GM12873 (cell line): ENCODE measurements at regions not wholly inside any gene's neighbourhood (a gene's known extent, or its start where the extent isn't known, plus 50 kb on each side); places are given as distances from the start of the nearest gene placed in this dataset.

ENCODE experiments used
- TF ChIP-seq, protein P1 (sequence below): IDR thresholded peaks from 2 replicates; pipeline ENCODE4 v1.5.1; 2012; ENCODE audit warnings: low read depth, mild to moderate bottlenecking, moderate library complexity, low read length, control low read depth; ENCODE audit not compliant: insufficient read depth; ENCODE audit errors: missing control alignments

DNA sequence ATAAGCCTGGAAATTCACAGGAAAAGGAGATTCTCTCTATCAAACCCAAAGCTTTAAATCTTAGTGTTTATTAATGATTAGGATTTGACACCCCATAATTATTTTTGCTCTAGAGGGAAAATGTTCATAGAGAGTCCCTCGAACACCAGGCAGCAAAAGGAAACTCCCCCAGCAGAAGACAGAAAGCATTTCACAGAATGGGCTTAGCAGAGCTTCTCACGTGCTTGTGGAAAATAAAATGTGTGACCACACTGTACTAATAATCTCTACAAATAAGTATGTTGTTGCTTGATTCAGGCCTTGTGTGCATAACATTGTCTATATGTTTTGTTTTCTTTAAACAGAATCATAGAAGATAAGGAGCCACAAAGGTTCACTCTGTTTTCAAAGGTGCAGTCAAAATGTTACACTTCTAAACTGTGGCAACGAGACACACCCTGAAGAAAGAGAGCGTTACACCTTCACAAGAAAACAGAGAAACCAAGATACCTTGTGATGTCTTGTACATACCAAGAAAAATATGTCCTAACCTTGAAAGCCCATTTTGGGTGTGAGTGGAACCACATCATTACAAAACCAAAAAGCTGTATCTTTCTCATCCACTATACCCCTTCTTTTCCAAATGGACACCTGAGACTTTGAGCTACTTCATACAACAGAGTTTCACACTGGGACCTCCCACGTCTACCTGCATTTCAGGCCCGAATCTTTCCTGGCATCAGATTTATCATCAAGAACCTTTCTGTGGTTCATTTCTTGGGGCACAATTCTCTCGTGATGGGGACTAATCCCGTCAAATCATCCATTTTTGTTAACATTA, 282.5 kb downstream of the ETS1 start:
- TF ChIP-seq, protein P1, sequence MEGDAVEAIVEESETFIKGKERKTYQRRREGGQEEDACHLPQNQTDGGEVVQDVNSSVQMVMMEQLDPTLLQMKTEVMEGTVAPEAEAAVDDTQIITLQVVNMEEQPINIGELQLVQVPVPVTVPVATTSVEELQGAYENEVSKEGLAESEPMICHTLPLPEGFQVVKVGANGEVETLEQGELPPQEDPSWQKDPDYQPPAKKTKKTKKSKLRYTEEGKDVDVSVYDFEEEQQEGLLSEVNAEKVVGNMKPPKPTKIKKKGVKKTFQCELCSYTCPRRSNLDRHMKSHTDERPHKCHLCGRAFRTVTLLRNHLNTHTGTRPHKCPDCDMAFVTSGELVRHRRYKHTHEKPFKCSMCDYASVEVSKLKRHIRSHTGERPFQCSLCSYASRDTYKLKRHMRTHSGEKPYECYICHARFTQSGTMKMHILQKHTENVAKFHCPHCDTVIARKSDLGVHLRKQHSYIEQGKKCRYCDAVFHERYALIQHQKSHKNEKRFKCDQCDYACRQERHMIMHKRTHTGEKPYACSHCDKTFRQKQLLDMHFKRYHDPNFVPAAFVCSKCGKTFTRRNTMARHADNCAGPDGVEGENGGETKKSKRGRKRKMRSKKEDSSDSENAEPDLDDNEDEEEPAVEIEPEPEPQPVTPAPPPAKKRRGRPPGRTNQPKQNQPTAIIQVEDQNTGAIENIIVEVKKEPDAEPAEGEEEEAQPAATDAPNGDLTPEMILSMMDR = no peak

DNA sequence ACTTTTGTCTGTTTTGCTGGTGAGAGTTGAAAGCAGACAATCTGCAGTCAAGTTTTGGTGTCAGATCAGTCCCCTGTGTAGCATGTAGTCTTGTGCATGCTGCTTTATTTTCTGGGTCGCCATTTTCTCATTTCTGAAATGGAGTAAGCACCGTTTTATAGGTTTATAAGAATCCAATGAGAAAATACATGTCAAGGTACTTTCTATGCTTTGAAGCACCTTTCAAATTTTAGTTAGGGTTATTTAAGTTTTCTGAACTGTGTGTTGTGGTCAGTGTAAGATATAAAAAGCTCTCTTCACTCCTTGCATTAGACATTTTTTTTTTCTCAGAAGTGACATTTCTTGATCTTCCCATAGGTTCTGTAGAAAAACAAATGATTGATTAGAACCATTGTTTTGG, 283.2 kb downstream of the ETS1 start:
- TF ChIP-seq, protein P1 = no peak

GRCh38 chr11:128303383-128303782, 284.0 kb downstream of the ETS1 start:
- TF ChIP-seq, protein P1 = no peak

GRCh38 chr11:128302425-128303186, 284.8 kb downstream of the ETS1 start:
- TF ChIP-seq, protein P1 = peak; percentile 35

GRCh38 chr11:128301756-128302155, 285.6 kb downstream of the ETS1 start:
- TF ChIP-seq, protein P1 = no peak

DNA sequence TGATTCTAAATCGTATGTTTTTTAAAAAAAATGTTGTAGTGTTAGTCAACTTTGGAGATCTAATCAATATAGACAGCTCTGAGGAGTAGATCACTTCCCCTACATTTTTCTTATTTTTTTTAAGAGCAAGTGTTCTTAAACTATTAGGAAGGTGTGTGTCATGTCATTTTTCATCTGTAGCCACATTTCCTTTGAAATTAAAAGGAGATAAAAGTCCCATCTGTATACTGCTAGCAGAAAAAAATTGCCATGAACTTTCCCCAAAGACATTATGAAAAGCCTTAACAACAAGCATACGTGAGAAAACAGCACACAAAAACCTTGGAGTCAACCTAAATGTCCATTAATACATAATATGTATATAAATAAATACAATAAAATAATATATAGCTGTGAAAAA, 286.6 kb downstream of the ETS1 start:
- TF ChIP-seq, protein P1 = no peak

GRCh38 chr11:128299132-128299726, 288.1 kb downstream of the ETS1 start:
- TF ChIP-seq, protein P1 = no peak
